ENCODE measurements at regions not wholly inside any gene's neighbourhood (a gene's known extent, or its start where the extent isn't known, plus 50 kb on each side); places are given as distances from the start of the nearest gene placed in this dataset.

GRCh38 chr9:82581935-82582334 lies 481.0 kb downstream of the RASEF start:
- no peak for DNase-seq (ENCODE audit: low read depth)

GRCh38 chr9:82582693-82583092 lies 480.2 kb downstream of the RASEF start:
- DNase-seq (ENCODE audit: low read depth) = no peak

GRCh38 chr9:82583524-82583923 lies 479.4 kb downstream of the RASEF start:
- DNase-seq (ENCODE audit: low read depth) = no peak

GRCh38 chr9:82584349-82584863 lies 478.5 kb downstream of the RASEF start:
- DNase-seq (ENCODE audit: low read depth) = no peak

- no peak for DNase-seq (ENCODE audit: low read depth)
Observed at GRCh38 chr9:82586918-82587356, 476.0 kb downstream of the RASEF start.

- no peak for DNase-seq (ENCODE audit: low read depth)
Observed at GRCh38 chr9:82588301-82589180, 474.4 kb downstream of the RASEF start.

- DNase-seq (ENCODE audit: low read depth) = no peak
Observed at GRCh38 chr9:82590845-82591244, 472.1 kb downstream of the RASEF start.

- DNase-seq (ENCODE audit: low read depth) = no peak
Observed at GRCh38 chr9:82593501-82593900, 469.4 kb downstream of the RASEF start.

- no peak for DNase-seq (ENCODE audit: low read depth)
Observed at GRCh38 chr9:82597241-82598203, 465.4 kb downstream of the RASEF start.

- DNase-seq (ENCODE audit: low read depth) = no peak
Observed at GRCh38 chr9:82598241-82599039, 464.5 kb downstream of the RASEF start.

- no peak for DNase-seq (ENCODE audit: low read depth)
Observed at GRCh38 chr9:82599336-82599949, 463.5 kb downstream of the RASEF start.

GRCh38 chr9:82600536-82601292 lies 462.2 kb downstream of the RASEF start:
- DNase-seq (ENCODE audit: low read depth) = no peak

GRCh38 chr9:82601293-82601771 lies 461.6 kb downstream of the RASEF start:
- DNase-seq (ENCODE audit: low read depth) = no peak

- DNase-seq (ENCODE audit: low read depth) = no peak
Observed at GRCh38 chr9:82604947-82605656, 457.8 kb downstream of the RASEF start.

- no peak for DNase-seq (ENCODE audit: low read depth)
Observed at GRCh38 chr9:82605657-82606031, 457.3 kb downstream of the RASEF start.

- no peak for DNase-seq (ENCODE audit: low read depth)
Observed at GRCh38 chr9:82606071-82606470, 456.9 kb downstream of the RASEF start.

GRCh38 chr9:82606492-82607382 lies 456.2 kb downstream of the RASEF start:
- DNase-seq (ENCODE audit: low read depth) = peak; percentile 47

GRCh38 chr9:82608487-82608886 lies 454.5 kb downstream of the RASEF start:
- DNase-seq (ENCODE audit: low read depth) = no peak

Data from Daoy (cell line).